ENCODE measurements at regions not wholly inside any gene's neighbourhood (a gene's known extent, or its start where the extent isn't known, plus 50 kb on each side); places are given as distances from the start of the nearest gene placed in this dataset.

DNA sequence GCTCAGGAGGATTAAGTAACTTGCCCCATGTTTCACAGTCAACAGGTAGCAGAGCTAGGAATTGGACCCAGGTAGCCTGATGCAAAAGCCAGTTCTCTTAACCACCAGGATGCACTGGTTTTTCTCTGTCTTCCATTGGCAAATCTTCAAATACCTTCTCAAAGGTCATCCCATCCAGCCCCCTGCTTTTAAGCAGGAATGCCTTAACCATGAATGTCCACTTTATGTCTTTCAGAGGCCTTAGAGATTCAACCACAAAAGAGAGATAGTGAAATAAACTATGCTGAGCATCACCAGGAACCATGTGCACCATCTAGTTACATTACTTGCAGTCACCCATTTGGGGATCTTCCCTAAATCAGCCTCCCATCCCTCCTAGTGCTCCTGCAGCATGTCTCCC, 94.3 kb downstream of the C17orf67 start:
- no peak for DNase-seq

DNA sequence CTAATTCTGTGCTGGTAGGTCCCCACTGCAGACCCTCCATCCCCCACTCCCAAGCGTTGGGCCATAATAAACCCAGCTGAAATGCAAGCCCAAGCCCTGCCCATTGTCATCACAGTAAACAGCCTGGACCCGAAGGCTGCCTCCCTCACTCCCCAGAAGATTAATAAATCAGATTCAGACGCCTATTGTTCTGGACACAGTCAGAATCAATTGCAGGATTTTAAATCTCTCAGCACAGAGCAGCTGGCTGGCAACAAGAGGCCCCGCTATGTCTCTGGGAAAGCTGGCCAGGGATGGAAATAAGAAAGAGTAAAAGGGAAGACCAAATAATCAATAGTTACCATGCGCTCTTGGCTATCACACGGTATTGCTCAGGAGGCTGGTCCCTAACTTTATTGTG, 93.9 kb downstream of the C17orf67 start:
- no peak for DNase-seq

- DNase-seq, result no peak
These were observed 93.2 kb downstream of the C17orf67 start for GRCh38 chr17:56740481-56740880.
